ENCODE measurements at regions not wholly inside any gene's neighbourhood (a gene's known extent, or its start where the extent isn't known, plus 50 kb on each side); places are given as distances from the start of the nearest gene placed in this dataset.

GRCh38 chr16:5972747-5973146 is 875.2 kb upstream of the EEF2KMT start:
- no peak for TF ChIP-seq CTCF (IDR thresholded peaks at IDR 0.05 in 8 of 11, conservative IDR thresholded peaks at IDR 0.05 in 3 of 11)
- no peak for TF ChIP-seq POLR2AphosphoS5 (IDR thresholded peaks at IDR 0.05)
- TF ChIP-seq POLR2A (IDR thresholded peaks at IDR 0.05): no peak
